LNCAP (cell line): ENCODE measurements at regions not wholly inside any gene's neighbourhood (a gene's known extent, or its start where the extent isn't known, plus 50 kb on each side); places are given as distances from the start of the nearest gene placed in this dataset.

Source experiments
- TF ChIP-seq, protein P1 (sequence below): fragments of 450-650 bp; IDR thresholded peaks from 2 replicates; pipeline ENCODE4 v1.5.1; 2017; ENCODE audit warnings: mild to moderate bottlenecking

- TF ChIP-seq, protein P1, sequence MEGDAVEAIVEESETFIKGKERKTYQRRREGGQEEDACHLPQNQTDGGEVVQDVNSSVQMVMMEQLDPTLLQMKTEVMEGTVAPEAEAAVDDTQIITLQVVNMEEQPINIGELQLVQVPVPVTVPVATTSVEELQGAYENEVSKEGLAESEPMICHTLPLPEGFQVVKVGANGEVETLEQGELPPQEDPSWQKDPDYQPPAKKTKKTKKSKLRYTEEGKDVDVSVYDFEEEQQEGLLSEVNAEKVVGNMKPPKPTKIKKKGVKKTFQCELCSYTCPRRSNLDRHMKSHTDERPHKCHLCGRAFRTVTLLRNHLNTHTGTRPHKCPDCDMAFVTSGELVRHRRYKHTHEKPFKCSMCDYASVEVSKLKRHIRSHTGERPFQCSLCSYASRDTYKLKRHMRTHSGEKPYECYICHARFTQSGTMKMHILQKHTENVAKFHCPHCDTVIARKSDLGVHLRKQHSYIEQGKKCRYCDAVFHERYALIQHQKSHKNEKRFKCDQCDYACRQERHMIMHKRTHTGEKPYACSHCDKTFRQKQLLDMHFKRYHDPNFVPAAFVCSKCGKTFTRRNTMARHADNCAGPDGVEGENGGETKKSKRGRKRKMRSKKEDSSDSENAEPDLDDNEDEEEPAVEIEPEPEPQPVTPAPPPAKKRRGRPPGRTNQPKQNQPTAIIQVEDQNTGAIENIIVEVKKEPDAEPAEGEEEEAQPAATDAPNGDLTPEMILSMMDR: no peak
Measured at GRCh38 chr10:28872587-28873165, 195.4 kb downstream of the BAMBI start.

- TF ChIP-seq, protein P1: no peak
Measured at GRCh38 chr10:28873540-28873939, 196.2 kb downstream of the BAMBI start.

DNA sequence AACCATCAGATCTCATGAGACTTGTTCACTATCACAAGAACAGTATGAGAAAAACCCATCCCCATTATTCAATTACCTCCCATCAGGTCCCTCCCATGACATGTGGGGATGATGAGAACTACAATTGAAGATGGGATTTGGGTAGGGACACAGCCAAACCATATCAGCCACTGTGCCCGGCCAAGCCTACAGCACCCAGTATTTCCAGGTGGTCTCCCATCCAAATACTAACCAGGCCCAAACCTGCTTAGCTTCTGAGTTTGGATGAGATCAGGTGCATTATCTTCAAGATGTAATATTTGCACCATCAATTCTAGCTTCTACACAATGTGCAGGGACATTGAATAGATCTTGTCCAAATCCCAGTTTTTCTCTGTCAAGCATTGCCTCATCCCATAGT, 196.9 kb downstream of the BAMBI start:
- TF ChIP-seq, protein P1: no peak

GRCh38 chr10:28875549-28876081, 198.3 kb downstream of the BAMBI start:
- TF ChIP-seq, protein P1: no peak

DNA sequence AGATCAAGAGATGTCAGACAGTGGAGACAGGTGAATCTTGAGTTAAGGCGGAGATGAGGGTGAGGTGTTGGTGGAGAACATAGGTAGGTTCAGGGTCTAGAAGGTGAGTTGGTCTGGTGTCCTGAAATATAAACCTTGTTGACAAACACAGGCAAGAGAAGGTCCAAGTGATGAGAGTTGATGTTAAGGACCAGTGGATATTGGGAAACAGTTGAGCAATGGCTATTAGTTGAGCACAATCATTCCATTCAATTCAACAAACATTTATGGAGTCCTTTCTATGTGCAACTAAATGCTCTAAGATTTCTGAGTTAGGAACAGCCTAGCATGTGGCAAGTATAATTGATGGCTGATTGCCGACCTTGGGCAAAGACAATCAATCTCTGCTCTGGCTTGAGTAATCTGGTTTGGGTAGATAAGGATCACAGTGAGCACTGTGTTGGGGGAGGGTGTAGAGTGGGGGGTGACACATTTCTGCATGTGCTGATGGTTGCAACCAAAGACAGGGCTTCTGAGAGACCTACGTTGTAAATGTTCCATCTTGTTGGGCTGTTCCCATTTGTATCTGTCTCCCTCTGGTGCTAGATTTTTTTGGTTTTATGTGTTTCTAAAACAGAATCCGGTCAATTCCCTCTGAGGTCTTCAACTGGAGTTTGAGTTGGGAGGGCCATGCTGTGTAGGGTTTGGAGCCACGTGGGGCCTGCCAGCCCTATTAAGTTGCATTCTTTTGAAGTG, 201.1 kb downstream of the BAMBI start:
- TF ChIP-seq, protein P1: no peak

GRCh38 chr10:28879246-28879645, 201.9 kb downstream of the BAMBI start:
- TF ChIP-seq, protein P1: no peak

GRCh38 chr10:28879875-28880682, 202.8 kb downstream of the BAMBI start:
- TF ChIP-seq, protein P1: no peak
